ENCODE measurements at regions not wholly inside any gene's neighbourhood (a gene's known extent, or its start where the extent isn't known, plus 50 kb on each side); places are given as distances from the start of the nearest gene placed in this dataset.

DNA sequence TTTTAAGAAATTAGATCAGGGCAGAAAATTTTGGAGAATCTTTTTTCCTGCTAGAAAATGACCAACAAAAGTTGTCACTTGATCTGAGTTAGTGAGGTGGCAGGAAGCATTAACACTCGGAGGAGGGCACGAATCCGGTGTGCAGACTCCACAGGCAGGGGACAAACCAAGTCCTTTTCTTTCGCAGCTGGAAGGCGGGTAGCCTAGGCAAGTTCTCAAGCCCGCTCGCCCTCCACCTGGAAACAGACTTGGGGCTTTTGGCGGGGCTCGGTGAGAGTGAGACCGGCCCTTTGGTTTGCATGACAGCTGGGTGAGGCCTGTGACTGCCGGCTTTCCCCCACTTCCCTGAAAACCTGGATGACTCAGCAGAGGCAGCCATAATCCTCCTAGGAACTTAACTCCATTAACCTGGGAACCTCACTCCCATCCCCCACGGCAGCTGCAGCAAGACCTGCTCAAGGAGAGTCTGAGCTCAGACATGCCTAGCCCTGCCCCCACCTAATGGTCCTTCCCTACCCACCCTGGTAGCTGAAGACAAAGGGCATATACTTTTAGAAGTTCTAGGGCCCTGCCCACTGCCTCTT lies 134.8 kb downstream of the MFSD1 start:
- CTCF ChIA-PET, result no interaction called here
- H3F3A ChIP-seq (replicated peaks; ENCODE audit: insufficient read depth), result no peaks in the 10 kb centered on the region
- H3K36me3 ChIP-seq (replicated peaks in 1 of 2; ENCODE audit: control insufficient read depth in 1 of 2, insufficient read depth in 2 of 2, low read length in 1 of 2), result no peaks in the 10 kb centered on the region
- no peak overlapping the region for H3K27ac ChIP-seq (ENCODE audit: low read depth in 2 of 2, low read length in 1 of 2)
- 83% methylated on average over 8 of the region's 12 CpGs for WGBS (ENCODE audit: low lambda C conversion rate)
- no peaks in the 10 kb centered on the region for H3K27me3 ChIP-seq (ENCODE audit: insufficient read depth)
- TF ChIP-seq FOSL2 (IDR thresholded peaks at IDR 0.05; ENCODE audit: borderline replicate concordance, low read depth) (no peak), EP300 (IDR thresholded peaks at IDR 0.05; ENCODE audit: borderline replicate concordance in 1 of 2, low read depth in 1 of 2, low read length in 1 of 2) (no peak), SIN3A (IDR thresholded peaks at IDR 0.05; ENCODE audit: borderline replicate concordance, low read depth, low read length) (no peak), GABPA (IDR thresholded peaks at IDR 0.05; ENCODE audit: low read depth) (no peak), CHD2 (IDR thresholded peaks at IDR 0.05; ENCODE audit: low read length, partially characterized antibody) (no peak), POLR2AphosphoS5 (IDR thresholded peaks at IDR 0.05; ENCODE audit: low read depth, low read length) (no peak), TAF1 (IDR thresholded peaks at IDR 0.05; ENCODE audit: borderline replicate concordance, low read depth, low read length) (no peak), NRF1 (IDR thresholded peaks at IDR 0.05; ENCODE audit: low read depth, low read length) (no peak), ELF1 (IDR thresholded peaks at IDR 0.05) (no peak), FOXJ3 (CRISPR knock-in tag; IDR thresholded peaks at IDR 0.05) (no peak), RFX5 (IDR thresholded peaks at IDR 0.05; ENCODE audit: low read length) (no peak), TEAD4 (IDR thresholded peaks at IDR 0.05; ENCODE audit: borderline replicate concordance, insufficient read depth) (no peak), TCF12 (IDR thresholded peaks at IDR 0.05) (no peak)
- TF ChIP-seq, protein P1, sequence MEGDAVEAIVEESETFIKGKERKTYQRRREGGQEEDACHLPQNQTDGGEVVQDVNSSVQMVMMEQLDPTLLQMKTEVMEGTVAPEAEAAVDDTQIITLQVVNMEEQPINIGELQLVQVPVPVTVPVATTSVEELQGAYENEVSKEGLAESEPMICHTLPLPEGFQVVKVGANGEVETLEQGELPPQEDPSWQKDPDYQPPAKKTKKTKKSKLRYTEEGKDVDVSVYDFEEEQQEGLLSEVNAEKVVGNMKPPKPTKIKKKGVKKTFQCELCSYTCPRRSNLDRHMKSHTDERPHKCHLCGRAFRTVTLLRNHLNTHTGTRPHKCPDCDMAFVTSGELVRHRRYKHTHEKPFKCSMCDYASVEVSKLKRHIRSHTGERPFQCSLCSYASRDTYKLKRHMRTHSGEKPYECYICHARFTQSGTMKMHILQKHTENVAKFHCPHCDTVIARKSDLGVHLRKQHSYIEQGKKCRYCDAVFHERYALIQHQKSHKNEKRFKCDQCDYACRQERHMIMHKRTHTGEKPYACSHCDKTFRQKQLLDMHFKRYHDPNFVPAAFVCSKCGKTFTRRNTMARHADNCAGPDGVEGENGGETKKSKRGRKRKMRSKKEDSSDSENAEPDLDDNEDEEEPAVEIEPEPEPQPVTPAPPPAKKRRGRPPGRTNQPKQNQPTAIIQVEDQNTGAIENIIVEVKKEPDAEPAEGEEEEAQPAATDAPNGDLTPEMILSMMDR (IDR thresholded peaks at IDR 0.05), result no peak
- TF ChIP-seq, protein P2, sequence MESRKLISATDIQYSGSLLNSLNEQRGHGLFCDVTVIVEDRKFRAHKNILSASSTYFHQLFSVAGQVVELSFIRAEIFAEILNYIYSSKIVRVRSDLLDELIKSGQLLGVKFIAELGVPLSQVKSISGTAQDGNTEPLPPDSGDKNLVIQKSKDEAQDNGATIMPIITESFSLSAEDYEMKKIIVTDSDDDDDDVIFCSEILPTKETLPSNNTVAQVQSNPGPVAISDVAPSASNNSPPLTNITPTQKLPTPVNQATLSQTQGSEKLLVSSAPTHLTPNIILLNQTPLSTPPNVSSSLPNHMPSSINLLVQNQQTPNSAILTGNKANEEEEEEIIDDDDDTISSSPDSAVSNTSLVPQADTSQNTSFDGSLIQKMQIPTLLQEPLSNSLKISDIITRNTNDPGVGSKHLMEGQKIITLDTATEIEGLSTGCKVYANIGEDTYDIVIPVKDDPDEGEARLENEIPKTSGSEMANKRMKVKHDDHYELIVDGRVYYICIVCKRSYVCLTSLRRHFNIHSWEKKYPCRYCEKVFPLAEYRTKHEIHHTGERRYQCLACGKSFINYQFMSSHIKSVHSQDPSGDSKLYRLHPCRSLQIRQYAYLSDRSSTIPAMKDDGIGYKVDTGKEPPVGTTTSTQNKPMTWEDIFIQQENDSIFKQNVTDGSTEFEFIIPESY (IDR thresholded peaks at IDR 0.05; ENCODE audit: borderline replicate concordance, low read depth), result no peak
- TF ChIP-seq, protein P3, sequence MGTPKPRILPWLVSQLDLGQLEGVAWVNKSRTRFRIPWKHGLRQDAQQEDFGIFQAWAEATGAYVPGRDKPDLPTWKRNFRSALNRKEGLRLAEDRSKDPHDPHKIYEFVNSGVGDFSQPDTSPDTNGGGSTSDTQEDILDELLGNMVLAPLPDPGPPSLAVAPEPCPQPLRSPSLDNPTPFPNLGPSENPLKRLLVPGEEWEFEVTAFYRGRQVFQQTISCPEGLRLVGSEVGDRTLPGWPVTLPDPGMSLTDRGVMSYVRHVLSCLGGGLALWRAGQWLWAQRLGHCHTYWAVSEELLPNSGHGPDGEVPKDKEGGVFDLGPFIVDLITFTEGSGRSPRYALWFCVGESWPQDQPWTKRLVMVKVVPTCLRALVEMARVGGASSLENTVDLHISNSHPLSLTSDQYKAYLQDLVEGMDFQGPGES (IDR thresholded peaks at IDR 0.05; ENCODE audit: low read depth, low read length), result no peak
- TF ChIP-seq, protein P4, sequence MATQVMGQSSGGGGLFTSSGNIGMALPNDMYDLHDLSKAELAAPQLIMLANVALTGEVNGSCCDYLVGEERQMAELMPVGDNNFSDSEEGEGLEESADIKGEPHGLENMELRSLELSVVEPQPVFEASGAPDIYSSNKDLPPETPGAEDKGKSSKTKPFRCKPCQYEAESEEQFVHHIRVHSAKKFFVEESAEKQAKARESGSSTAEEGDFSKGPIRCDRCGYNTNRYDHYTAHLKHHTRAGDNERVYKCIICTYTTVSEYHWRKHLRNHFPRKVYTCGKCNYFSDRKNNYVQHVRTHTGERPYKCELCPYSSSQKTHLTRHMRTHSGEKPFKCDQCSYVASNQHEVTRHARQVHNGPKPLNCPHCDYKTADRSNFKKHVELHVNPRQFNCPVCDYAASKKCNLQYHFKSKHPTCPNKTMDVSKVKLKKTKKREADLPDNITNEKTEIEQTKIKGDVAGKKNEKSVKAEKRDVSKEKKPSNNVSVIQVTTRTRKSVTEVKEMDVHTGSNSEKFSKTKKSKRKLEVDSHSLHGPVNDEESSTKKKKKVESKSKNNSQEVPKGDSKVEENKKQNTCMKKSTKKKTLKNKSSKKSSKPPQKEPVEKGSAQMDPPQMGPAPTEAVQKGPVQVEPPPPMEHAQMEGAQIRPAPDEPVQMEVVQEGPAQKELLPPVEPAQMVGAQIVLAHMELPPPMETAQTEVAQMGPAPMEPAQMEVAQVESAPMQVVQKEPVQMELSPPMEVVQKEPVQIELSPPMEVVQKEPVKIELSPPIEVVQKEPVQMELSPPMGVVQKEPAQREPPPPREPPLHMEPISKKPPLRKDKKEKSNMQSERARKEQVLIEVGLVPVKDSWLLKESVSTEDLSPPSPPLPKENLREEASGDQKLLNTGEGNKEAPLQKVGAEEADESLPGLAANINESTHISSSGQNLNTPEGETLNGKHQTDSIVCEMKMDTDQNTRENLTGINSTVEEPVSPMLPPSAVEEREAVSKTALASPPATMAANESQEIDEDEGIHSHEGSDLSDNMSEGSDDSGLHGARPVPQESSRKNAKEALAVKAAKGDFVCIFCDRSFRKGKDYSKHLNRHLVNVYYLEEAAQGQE (IDR thresholded peaks at IDR 0.05; ENCODE audit: low read depth, low read length), result no peak
- TF ChIP-seq, protein P5, sequence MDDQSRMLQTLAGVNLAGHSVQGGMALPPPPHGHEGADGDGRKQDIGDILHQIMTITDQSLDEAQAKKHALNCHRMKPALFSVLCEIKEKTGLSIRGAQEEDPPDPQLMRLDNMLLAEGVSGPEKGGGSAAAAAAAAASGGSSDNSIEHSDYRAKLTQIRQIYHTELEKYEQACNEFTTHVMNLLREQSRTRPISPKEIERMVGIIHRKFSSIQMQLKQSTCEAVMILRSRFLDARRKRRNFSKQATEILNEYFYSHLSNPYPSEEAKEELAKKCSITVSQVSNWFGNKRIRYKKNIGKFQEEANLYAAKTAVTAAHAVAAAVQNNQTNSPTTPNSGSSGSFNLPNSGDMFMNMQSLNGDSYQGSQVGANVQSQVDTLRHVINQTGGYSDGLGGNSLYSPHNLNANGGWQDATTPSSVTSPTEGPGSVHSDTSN (IDR thresholded peaks at IDR 0.05), result no peak
- H4K20me1 ChIP-seq (ENCODE audit: insufficient read depth), result no peaks in the 10 kb centered on the region
- H3K9me3 ChIP-seq, result no peaks in the 10 kb centered on the region
- H3K9ac ChIP-seq, result no peak overlapping the region
- no peak for DNase-seq
- POLR2A ChIA-PET, result no interaction called here
- no peaks in the 10 kb centered on the region for H3K4me1 ChIP-seq (ENCODE audit: control insufficient read depth in 1 of 2, insufficient read depth in 2 of 2, low read depth in 1 of 2, low read length in 1 of 2)
- H2AFZ ChIP-seq (ENCODE audit: low read depth), result no peak overlapping the region
- no peak overlapping the region for H3K4me2 ChIP-seq
- no peaks in the 10 kb centered on the region for H3K9me2 ChIP-seq
- no peaks in the 10 kb centered on the region for H3K79me2 ChIP-seq (ENCODE audit: insufficient read depth)
- no peak overlapping the region for H3K4me3 ChIP-seq (ENCODE audit: low read depth in 2 of 2, low read length in 1 of 2)
